ENCODE measurements at regions not wholly inside any gene's neighbourhood (a gene's known extent, or its start where the extent isn't known, plus 50 kb on each side); places are given as distances from the start of the nearest gene placed in this dataset.

GRCh38 chr2:234279637-234280036 is 217.2 kb downstream of the ARL4C start:
- TF ChIP-seq, protein P1, sequence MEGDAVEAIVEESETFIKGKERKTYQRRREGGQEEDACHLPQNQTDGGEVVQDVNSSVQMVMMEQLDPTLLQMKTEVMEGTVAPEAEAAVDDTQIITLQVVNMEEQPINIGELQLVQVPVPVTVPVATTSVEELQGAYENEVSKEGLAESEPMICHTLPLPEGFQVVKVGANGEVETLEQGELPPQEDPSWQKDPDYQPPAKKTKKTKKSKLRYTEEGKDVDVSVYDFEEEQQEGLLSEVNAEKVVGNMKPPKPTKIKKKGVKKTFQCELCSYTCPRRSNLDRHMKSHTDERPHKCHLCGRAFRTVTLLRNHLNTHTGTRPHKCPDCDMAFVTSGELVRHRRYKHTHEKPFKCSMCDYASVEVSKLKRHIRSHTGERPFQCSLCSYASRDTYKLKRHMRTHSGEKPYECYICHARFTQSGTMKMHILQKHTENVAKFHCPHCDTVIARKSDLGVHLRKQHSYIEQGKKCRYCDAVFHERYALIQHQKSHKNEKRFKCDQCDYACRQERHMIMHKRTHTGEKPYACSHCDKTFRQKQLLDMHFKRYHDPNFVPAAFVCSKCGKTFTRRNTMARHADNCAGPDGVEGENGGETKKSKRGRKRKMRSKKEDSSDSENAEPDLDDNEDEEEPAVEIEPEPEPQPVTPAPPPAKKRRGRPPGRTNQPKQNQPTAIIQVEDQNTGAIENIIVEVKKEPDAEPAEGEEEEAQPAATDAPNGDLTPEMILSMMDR (IDR thresholded peaks at IDR 0.05; ENCODE audit: insufficient read depth, low read depth, low read length, missing control alignments): no peak
- no peak for DNase-seq (ENCODE audit: low read depth)
- H3K4me3 ChIP-seq (ENCODE audit: low read depth, low read length): no peak overlapping the region

DNA sequence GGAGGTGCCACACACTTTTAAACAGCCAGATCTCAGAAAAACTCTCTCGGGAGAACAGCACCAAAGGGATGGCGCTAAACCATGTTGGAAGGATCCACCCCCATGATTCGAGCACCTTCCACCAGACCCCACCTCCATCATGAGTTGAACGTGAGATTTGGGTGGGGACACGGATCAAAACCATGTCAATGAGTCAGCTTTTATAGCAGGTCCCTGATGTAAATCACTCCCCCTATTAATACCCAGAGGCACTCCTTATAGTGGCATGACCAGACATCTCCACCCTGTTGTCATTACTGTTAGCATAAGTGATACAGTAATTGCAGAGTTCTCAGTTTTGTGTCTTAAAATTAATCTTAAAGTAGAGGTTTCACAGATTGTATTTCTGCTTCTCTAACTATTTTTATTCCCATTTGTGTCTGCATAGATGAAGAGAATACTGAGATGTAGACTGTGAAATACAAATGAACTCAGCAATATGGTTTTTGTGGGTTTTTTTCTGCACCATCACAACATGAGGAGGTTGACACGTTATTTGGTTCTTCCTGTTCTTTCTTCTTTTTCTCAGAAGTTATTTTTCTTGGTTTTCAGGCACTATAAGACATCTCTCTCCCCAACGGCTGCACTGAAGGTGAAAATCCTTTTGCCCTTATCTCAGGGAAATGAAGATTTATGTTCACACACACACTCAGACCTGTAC is 218.2 kb downstream of the ARL4C start:
- no peak overlapping the region for H3K4me3 ChIP-seq (ENCODE audit: low read depth, low read length)
- TF ChIP-seq, protein P1 (IDR thresholded peaks at IDR 0.05; ENCODE audit: insufficient read depth, low read depth, low read length, missing control alignments): no peak

DNA sequence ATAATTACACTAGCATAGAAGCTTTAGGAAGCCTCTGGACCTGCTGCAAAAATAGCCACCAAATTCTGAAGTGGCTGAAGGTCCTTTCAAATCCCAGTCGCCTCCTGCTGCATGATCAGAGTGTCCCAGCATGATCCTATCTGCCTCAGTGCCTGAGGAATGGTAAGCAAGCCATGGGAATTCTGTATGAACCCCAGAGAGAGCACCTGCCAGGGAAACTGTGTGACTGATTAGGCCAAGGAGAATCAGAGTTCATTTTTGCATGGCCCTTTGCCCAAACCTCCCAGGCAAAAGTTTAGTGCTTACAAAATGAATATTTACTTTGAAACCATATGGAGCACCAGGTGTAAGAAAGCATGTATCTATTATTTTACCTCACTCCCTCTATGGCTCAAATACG is 221.4 kb downstream of the ARL4C start:
- no peak overlapping the region for H3K4me3 ChIP-seq (ENCODE audit: low read depth, low read length)
- no peak for DNase-seq (ENCODE audit: low read depth)
- TF ChIP-seq, protein P1 (IDR thresholded peaks at IDR 0.05; ENCODE audit: insufficient read depth, low read depth, low read length, missing control alignments): no peak

More for the DNA sequence above, 218.2 kb downstream of the ARL4C start:
- peak; percentile 38 for DNase-seq (ENCODE audit: low read depth)

GRCh38 chr2:234273887-234274584 is 222.8 kb downstream of the ARL4C start:
- no peak for DNase-seq (ENCODE audit: low read depth)
- H3K4me3 ChIP-seq (ENCODE audit: low read depth, low read length): no peak overlapping the region
- TF ChIP-seq, protein P1 (IDR thresholded peaks at IDR 0.05; ENCODE audit: insufficient read depth, low read depth, low read length, missing control alignments): no peak

DNA sequence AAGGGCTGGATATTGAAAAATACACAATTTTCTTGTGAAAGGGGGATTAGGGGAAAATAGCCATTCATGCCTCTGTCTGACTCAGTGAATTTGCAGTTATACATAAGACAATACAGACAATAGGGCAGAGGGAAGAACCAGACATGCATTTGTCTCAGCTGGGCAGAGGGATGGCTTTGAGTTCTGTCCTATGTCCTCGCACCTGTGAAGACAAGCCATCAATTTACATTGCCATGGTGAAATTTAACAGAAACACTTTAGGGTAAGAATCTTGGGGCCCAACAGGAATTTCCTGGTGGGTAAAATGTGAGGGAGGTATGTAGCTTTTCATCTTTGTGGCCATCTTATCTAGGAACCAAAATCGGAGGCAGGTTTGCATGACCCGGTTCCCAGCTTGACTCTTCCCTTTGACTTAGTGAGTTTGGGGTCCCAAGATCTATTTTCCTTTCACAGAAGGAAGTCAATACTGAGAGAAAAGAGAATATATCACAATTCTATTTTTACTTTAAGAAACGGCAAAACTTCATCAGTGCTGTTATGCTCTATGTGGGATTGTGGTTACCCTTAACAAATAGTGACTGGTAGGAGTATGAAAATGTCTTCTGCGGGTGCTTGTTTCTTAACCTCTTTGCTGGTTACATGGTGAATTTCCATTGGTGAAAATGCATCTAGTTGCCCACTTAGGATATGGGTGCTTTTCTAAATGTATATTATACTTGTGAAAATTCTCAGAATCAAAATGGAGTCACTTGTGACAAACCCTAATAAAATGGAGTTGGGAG is 221.8 kb downstream of the SPP2 start:
- TF ChIP-seq, protein P1 (IDR thresholded peaks at IDR 0.05; ENCODE audit: insufficient read depth, low read depth, low read length, missing control alignments): no peak
- DNase-seq (ENCODE audit: low read depth): no peak

GRCh38 chr2:234271338-234271737 is 220.8 kb downstream of the SPP2 start:
- H3K4me3 ChIP-seq (ENCODE audit: low read depth, low read length): no peak overlapping the region
- no peak for DNase-seq (ENCODE audit: low read depth)
- TF ChIP-seq, protein P1 (IDR thresholded peaks at IDR 0.05; ENCODE audit: insufficient read depth, low read depth, low read length, missing control alignments): no peak

More for the DNA sequence above, 221.8 kb downstream of the SPP2 start:
- H3K4me3 ChIP-seq (ENCODE audit: low read depth, low read length): no peak overlapping the region

Data from GM12865 (cell line).